Activated CD8-positive, alpha-beta memory T cell treated with anti-CD3 and anti-CD28 coated beads for 48 hours (primary cell): ENCODE measurements at regions not wholly inside any gene's neighbourhood (a gene's known extent, or its start where the extent isn't known, plus 50 kb on each side); places are given as distances from the start of the nearest gene placed in this dataset.
"Not testable (repeated sequence)": the region's sequence is repeated elsewhere in the genome, so short reads cannot be mapped to it uniquely, and the experiment has no call there.

Experiments used
- DNase-seq, 3 experiments: peaks; one replicate each; pipeline ENCODE4 v3.0.0-alpha.2; 2020; ENCODE audit warnings: low read depth in 2 of 3, low spot score in 2 of 3

DNA sequence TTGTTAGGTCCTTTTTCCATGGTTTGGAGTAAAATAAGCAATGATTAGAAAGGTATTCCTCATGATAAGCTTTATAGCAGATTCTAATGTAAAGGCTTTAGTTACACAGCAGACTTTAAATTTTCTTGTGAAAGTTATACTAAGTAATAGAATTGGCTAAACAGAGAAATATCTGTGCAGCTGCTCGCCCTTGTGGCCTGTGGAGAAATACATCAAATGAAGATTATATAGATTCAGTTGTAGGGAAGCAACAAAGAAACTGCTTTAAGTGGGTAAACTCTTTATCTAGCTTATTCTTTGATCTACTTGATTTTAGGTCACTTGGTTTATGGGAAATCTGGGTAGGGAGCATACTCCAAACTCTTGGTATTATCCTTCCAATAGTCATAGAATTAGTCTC is 1269.7 kb upstream of the SPRY2 start:
- no peak for DNase-seq

GRCh38 chr13:81609335-81609734 is 1268.4 kb upstream of the SPRY2 start:
- DNase-seq = no peak

- no peak for DNase-seq
Observed at GRCh38 chr13:81606074-81606473, 1265.1 kb upstream of the SPRY2 start.

GRCh38 chr13:81602241-81602640 is 1261.3 kb upstream of the SPRY2 start:
- DNase-seq = no peak

GRCh38 chr13:81597101-81597500 is 1256.2 kb upstream of the SPRY2 start:
- no peak for DNase-seq

DNA sequence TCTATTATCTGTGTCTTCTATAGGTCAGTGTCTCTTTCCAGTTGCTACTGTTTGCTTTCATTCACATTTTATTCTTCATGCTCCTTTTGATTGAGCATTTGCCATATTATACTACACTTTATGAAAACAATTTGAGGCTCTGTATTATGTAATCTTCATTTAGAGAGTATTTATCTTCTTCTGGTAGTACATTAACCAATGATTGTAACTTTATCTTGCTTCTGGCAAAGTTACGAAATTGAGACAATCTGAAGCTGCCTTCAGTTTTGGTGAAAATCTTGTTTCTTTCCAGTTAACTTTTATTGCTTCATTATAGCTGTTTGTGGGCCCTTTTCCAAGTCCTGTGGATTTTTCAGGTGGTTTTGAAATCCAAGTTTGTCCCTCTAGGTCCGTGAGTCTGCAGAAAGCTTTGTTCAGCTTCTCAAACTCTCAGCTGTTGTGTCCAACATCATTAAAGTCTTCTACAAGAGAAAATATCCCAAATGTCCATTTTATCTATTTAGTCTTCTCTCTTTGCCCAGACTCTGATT is 1255.4 kb upstream of the SPRY2 start:
- no peak for DNase-seq

DNA sequence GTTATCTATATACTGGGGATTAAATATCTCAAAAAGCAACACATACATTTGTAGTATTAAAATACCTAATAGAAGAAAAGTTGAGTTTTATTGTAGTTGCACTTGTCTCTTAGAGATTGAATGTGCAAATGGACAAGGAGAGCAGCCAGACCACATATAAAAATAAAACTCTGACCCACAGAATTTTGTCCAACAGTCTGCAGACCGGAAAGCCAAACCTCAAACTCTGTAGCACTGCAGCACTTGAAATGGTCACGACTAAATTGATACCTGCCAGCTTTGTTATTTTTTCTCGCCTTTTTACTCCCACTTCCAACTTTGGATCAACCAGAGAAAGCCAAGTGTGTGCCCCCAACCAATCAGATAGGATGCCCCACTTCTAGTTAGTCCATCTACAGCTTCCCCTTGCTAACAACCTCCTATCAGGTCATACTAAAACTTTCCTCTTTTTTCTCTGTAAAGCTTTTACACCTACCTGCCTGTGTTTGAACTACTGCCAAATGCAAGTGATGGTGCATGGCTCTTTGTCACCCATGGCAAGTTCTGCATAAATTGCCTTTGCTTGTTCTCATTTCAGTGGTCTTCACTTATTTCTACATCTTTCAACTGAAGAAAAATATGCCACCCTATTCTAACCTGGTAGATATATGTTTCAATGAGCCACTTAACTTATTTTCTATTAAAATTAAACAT is 1250.7 kb upstream of the SPRY2 start:
- DNase-seq = no peak

- DNase-seq = no peak
Observed at GRCh38 chr13:81582381-81582780, 1241.5 kb upstream of the SPRY2 start.

DNA sequence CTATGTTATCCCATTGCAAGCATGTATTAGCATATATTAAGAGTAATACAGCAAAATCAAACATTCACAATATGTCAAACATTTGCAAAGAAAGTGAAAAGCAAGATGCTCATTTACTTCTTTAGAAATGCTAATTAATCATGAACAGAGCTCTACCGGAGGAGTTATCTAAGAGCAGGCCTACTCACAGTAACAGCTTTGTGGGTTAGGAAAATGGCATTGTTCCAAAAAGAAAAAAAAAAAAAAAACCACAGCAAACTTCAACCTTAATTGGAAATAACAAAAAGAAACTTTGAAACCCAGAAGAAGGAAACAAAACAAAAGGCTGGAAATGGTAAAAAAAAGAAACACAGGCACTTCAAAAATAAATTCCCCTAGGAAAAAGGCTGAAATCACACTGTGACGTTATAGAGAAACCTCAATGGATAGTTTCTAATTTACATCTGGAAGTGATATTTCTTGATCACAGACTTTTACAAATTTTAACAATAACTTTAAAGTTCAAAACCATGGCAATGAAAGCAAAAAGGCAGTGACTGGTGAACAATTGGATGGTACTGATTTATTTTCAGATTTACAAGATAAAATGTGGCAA is 1236.8 kb upstream of the SPRY2 start:
- DNase-seq = no peak

GRCh38 chr13:81568824-81569223 is 1227.9 kb upstream of the SPRY2 start:
- DNase-seq = no peak

GRCh38 chr13:81565849-81566248 is 1224.9 kb upstream of the SPRY2 start:
- no peak for DNase-seq

DNA sequence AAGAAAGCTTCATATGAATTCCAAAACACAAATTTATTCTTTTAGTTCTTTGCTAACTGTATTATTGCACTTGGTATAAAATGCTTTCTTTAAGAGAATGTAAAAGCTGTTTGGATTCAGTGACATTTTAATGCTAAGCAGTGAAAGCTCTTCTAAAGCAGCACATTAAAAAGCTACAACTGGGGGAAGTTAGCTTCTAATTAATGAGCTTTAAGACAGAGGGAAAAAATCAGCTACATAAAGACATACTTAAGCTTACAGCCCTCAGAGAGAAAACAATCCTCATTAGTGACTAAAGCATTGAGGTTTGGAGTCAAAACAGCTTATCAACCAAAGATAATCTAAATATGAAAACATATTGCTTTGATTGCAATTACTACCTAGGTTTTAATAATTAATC is 1222.2 kb upstream of the SPRY2 start:
- DNase-seq = no peak

DNA sequence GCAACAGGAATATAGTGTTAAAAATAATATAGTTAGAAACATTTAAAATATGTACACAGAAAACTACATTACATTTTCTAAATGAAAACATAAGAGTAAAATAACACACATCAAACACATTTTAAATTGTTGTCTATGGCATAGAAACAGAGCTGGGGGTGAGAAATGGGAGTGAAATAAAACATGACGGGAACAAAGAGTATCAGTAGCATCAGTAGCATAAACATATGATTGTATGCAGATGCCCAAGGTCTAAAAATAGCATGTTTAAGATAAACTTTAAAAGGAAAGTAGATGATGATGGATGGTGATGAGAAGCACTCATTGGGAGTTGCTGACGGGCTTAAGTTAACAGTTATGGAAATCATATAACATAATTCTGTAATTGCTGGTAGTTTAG is 1221.7 kb upstream of the SPRY2 start:
- no peak for DNase-seq

DNA sequence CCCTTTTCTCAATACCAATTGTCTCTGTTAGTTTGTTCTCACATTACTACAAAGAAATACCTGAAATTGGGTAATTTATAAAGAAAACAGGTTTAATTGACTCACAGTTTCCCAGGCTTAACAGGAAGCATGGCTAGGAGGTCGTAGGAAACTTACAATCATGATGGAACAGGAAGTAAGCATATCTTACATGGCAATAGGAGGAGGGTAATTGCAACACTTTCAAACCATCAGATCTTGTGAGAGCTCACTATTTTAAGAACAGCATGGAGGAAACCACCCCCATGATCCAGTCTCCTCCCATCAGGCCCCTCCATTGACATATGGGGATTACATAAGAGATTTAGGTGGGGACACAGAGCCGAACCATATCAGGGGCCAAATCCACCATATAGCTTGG is 1210.1 kb upstream of the SPRY2 start:
- DNase-seq = no peak

- not testable (repeated sequence) for DNase-seq
Observed at GRCh38 chr13:81546294-81546693, 1205.4 kb upstream of the SPRY2 start.

DNA sequence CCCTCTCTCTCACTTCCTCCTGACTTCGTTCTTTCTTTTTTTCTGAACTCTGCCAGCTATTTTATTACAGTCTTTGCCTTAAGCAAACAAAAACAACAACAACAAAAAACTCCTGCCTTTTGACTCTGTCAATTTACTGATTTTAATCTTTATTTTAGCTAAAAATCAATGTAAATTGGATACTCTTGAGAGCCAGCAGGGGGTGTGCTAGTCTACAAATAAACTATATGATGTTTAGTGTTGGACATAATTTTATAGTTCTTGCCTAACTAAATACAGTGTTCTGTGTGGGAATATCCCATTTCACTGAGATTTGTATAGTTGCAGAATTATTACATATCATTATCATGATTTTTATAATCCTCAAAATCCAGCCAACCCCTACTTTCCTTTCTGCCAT is 1199.9 kb upstream of the SPRY2 start:
- no peak for DNase-seq

GRCh38 chr13:81539643-81540150 is 1198.8 kb upstream of the SPRY2 start:
- no peak for DNase-seq

- no peak for DNase-seq
Observed at GRCh38 chr13:81498969-81499368, 1158.0 kb upstream of the SPRY2 start.

GRCh38 chr13:81493144-81493543 is 1152.2 kb upstream of the SPRY2 start:
- no peak for DNase-seq

- no peak for DNase-seq
Observed at GRCh38 chr13:81492449-81492848, 1151.5 kb upstream of the SPRY2 start.

- DNase-seq = no peak
Observed at GRCh38 chr13:81488021-81488420, 1147.1 kb upstream of the SPRY2 start.

GRCh38 chr13:81487151-81487550 is 1146.2 kb upstream of the SPRY2 start:
- DNase-seq = no peak

- no peak for DNase-seq
Observed at GRCh38 chr13:81480634-81481033, 1139.7 kb upstream of the SPRY2 start.
